Endothelial cell of umbilical vein (primary cell): ENCODE measurements at regions not wholly inside any gene's neighbourhood (a gene's known extent, or its start where the extent isn't known, plus 50 kb on each side); places are given as distances from the start of the nearest gene placed in this dataset.

ENCODE experiments used
- BruUV-seq: library from RNA; stranded (reverse); fragments of 400-500 nt; replicated peaks from 2 replicates; lab custom pipeline; 2021; lab: Mats Ljungman, UMichigan
- CTCF ChIA-PET: fragments of 300-600, 350-600 bp; sonication (Branson Sonifier 250); formaldehyde crosslinking; loops from one replicate; lab custom pipeline; 2021; ENCODE audit warnings: antibody characterized with exemption, inconsistent platforms; lab: Charles Lee
- POLR2A ChIA-PET: fragments of 300-600, 350-600 bp; sonication (Branson Sonifier 250); formaldehyde crosslinking; loops from one replicate; lab custom pipeline; 2021; ENCODE audit warnings: antibody characterized with exemption, inconsistent platforms; lab: Charles Lee
- DNase-seq: peaks from one replicate; pipeline ENCODE4 v3.0.0-alpha.2; 2011; ENCODE audit warnings: low read depth, low spot score
- FAIRE-seq: peaks from 2 replicates; lab custom pipeline; 2011; peaks lifted over from hg19 to GRCh38; lab: Jason Lieb, UNC
- H2AFZ ChIP-seq: 2 replicates; pipeline ENCODE4 v1.6.0; 2012; ENCODE audit warnings: low read depth, low read length, control low read depth, inconsistent platforms
- H3K27ac ChIP-seq: 2 replicates; pipeline ENCODE4 v1.5.1; 2011; ENCODE audit warnings: low read depth, mild to moderate bottlenecking, control low read depth, low read length, moderate library complexity; ENCODE audit not compliant: insufficient read depth
- H3K27me3 ChIP-seq, 2 experiments: 2 replicates each; pipeline versions ENCODE4 v1.6.0 to v1.6.1; 2011; ENCODE audit warnings: low read length in 2 of 2, mixed read lengths in 1 of 2; ENCODE audit not compliant: control insufficient read depth in 2 of 2, insufficient read depth in 2 of 2
- H3K36me3 ChIP-seq, 2 experiments: 2 replicates in 1 of 2; 3 replicates in 1 of 2; pipeline ENCODE4 v1.5.1; 2011; ENCODE audit warnings: low read length in 2 of 2, mild to moderate bottlenecking in 1 of 2, moderate library complexity in 1 of 2; ENCODE audit not compliant: control insufficient read depth in 2 of 2, insufficient read depth in 2 of 2; ENCODE audit errors: extremely low read depth in 1 of 2
- H3K4me1 ChIP-seq: 3 replicates; pipeline ENCODE4 v1.5.1; 2011; ENCODE audit warnings: mild to moderate bottlenecking, low read length; ENCODE audit not compliant: control insufficient read depth, insufficient read depth; ENCODE audit errors: extremely low read depth
- H3K4me2 ChIP-seq: 2 replicates; pipeline ENCODE4 v1.6.1; 2011; ENCODE audit warnings: low read length, control low read depth, mixed read lengths; ENCODE audit not compliant: insufficient read depth
- H3K4me3 ChIP-seq, 3 experiments: fragments of 200-600 bp in 1 of 3; sonication (generic), shearing (Covaris generic) in 1 of 3; replicated peaks in 1 of 3; 2 replicates each; pipeline ENCODE4 v1.5.1; 2011 to 2016; ENCODE audit warnings: control low read depth in 3 of 3, low read length in 3 of 3, mild to moderate bottlenecking in 2 of 3, inconsistent platforms in 1 of 3, low read depth in 1 of 3, moderate library complexity in 1 of 3; ENCODE audit not compliant: insufficient read depth in 1 of 3
- H3K79me2 ChIP-seq: 2 replicates; pipeline ENCODE4 v1.6.0; 2012; ENCODE audit warnings: low read length, inconsistent platforms; ENCODE audit not compliant: control insufficient read depth, insufficient read depth
- H3K9ac ChIP-seq: replicated peaks from 2 replicates; pipeline ENCODE3; 2011; ENCODE audit warnings: low read length, control low read depth; ENCODE audit not compliant: insufficient read depth; ENCODE audit errors: extremely low read depth
- H3K9me1 ChIP-seq: replicated peaks from 3 replicates; pipeline ENCODE4 v1.6.0; 2011; ENCODE audit warnings: mild to moderate bottlenecking, low read length; ENCODE audit not compliant: control insufficient read depth, insufficient read depth; ENCODE audit errors: extremely low read depth
- H3K9me3 ChIP-seq: replicated peaks from 2 replicates; pipeline ENCODE4 v1.5.1; 2012; ENCODE audit warnings: low read length, inconsistent platforms; ENCODE audit not compliant: control insufficient read depth, insufficient read depth
- H4K20me1 ChIP-seq: replicated peaks from 2 replicates; pipeline ENCODE3; 2011; ENCODE audit warnings: mild to moderate bottlenecking, low read length; ENCODE audit not compliant: control insufficient read depth, insufficient read depth; ENCODE audit errors: extremely low read depth
- CTCF ChIP-seq, 2 donors: IDR thresholded peaks; 1 replicate in 1 of 2; 2 replicates in 1 of 2; pipeline ENCODE4 v1.5.1; 2011; ENCODE audit warnings: low read length in 2 of 2, mild to moderate bottlenecking in 2 of 2, moderate library complexity in 2 of 2, control low read depth in 1 of 2, inconsistent platforms in 1 of 2, low read depth in 1 of 2; ENCODE audit not compliant: insufficient read depth in 1 of 2; ENCODE audit errors: extremely low read depth in 1 of 2
- EZH2 ChIP-seq: IDR thresholded peaks from 2 replicates; pipeline ENCODE4 v1.6.1; 2012; ENCODE audit warnings: borderline replicate concordance, low read depth, mild to moderate bottlenecking, moderate library complexity, low read length, inconsistent platforms; ENCODE audit not compliant: severe bottlenecking
- FOS ChIP-seq: IDR thresholded peaks from 2 replicates; pipeline ENCODE4 v1.6.1; 2011; ENCODE audit warnings: mild to moderate bottlenecking, low read length, moderate library complexity, borderline replicate concordance; ENCODE audit not compliant: insufficient read depth
- GATA2 ChIP-seq: IDR thresholded peaks from 2 replicates; pipeline ENCODE4 v1.7.0; 2011; ENCODE audit warnings: low read depth, mild to moderate bottlenecking, moderate library complexity, mixed read lengths, low read length; ENCODE audit not compliant: insufficient read length, insufficient read depth
- JUN ChIP-seq: IDR thresholded peaks from 2 replicates; pipeline ENCODE4 v1.6.1; 2011; ENCODE audit warnings: borderline replicate concordance, low read depth; ENCODE audit not compliant: insufficient read length, insufficient read depth
- MAX ChIP-seq: IDR thresholded peaks from 2 replicates; pipeline ENCODE4 v1.6.1; 2011; ENCODE audit not compliant: insufficient read depth, insufficient read length
- MYC ChIP-seq: IDR thresholded peaks from one replicate; pipeline ENCODE4 v1.6.1; 2011; ENCODE audit warnings: mild to moderate bottlenecking, low read depth, low read length
- POLR2A ChIP-seq: IDR thresholded peaks from 2 replicates; pipeline ENCODE4 v1.6.1; 2012; ENCODE audit warnings: low read depth, mild to moderate bottlenecking, control low read depth, low read length
- POLR2AphosphoS5 ChIP-seq: IDR thresholded peaks from 2 replicates; pipeline ENCODE4 v1.6.1; 2012; ENCODE audit warnings: low read depth, mild to moderate bottlenecking, control low read depth, low read length, moderate library complexity; ENCODE audit not compliant: insufficient read depth
- dilution Hi-C: fragments of 300-500 bp; cut with MboI; formaldehyde crosslinking; loops from one replicate; pipeline ENCODE4 v1.15.0; 2019; ENCODE audit warnings: low sequenced_read_pairs; ENCODE audit not compliant: extremely low pct_ligation_motif_present
- intact Hi-C: fragments of 100-400 bp; cut with micrococcal nuclease; formaldehyde crosslinking; loops from one replicate; pipeline ENCODE4 v1.10.0; 2022

GRCh38 chr2:53093355-53093754 is 674.2 kb upstream of the CHAC2 start:
- Histone ChIP-seq H3K4me3 (no peak overlapping the region), H3K9me1 (no peaks in the 10 kb centered on the region), H3K4me2 (no peak overlapping the region), H3K9ac (no peak overlapping the region), H3K27ac (no peak overlapping the region), H3K4me1 (no peaks in the 10 kb centered on the region), H4K20me1 (no peaks in the 10 kb centered on the region), H3K36me3 (no peaks in the 10 kb centered on the region), H3K27me3 (no peaks in the 10 kb centered on the region), H2AFZ (no peak overlapping the region), H3K79me2 (no peaks in the 10 kb centered on the region), H3K9me3 (no peaks in the 10 kb centered on the region)
- intact Hi-C loops: no loop called here
- TF ChIP-seq CTCF (IDR thresholded peaks at IDR 0.05; ENCODE audit: extremely low read depth in 1 of 2, insufficient read depth in 1 of 2, low read depth in 1 of 2, low read length in 2 of 2) (no peak), MYC (no peak), FOS (no peak), POLR2A (no peak), EZH2 (no peak), POLR2AphosphoS5 (no peak), JUN (no peak), MAX (no peak), GATA2 (no peak)
- CTCF ChIA-PET: no interaction called here
- BruUV-seq: no TSS peak
- POLR2A ChIA-PET: no interaction called here
- DNase-seq: no peak
- dilution Hi-C loops: no loop called here
- no peak for FAIRE-seq
